ENCODE measurements at regions not wholly inside any gene's neighbourhood (a gene's known extent, or its start where the extent isn't known, plus 50 kb on each side); places are given as distances from the start of the nearest gene placed in this dataset.

DNA sequence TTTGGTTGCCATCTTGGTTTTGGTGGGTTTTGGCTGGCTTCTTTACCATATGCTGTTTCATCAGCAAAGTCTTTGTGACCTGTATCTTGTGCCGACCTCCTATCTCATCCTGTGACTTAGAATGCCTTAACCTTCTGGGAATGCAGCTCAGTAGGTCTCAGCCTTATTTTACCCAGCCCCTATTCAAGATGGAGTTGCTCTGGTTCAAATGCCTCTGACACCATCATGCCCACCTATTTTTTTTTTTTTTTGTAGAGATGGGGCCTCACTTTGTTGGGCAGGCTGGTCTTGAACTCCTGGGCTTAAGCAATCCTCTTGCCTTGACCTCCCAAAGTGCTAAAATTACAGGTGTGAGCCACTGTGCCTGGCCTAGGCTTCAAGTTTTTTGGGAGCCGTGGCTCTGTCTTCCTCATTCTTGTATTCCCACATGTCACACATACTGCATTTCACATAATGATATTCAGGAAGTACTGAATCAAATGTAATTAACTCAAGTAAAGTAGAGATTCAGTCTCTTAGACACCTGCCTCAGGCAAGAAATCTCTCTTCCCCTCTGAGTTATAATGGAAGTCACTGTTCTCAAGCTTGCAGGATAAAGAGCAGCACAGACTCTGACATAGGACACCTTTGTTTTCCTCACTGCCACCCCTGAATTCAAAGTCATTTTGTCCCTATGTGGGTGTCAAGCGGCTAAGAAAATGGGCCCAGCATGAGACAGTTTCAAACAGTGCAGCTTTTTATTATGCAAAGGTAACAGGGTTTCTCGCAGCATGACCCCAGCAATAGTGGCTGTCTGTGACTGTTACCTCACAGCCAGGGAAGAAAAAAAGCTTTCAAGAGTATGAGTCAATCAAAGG is 159.0 kb downstream of the PTPN11 start:
- TF ChIP-seq, protein P1, sequence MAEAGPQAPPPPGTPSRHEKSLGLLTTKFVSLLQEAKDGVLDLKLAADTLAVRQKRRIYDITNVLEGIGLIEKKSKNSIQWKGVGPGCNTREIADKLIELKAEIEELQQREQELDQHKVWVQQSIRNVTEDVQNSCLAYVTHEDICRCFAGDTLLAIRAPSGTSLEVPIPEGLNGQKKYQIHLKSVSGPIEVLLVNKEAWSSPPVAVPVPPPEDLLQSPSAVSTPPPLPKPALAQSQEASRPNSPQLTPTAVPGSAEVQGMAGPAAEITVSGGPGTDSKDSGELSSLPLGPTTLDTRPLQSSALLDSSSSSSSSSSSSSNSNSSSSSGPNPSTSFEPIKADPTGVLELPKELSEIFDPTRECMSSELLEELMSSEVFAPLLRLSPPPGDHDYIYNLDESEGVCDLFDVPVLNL (CRISPR knock-in tag; IDR thresholded peaks at IDR 0.05; ENCODE audit: borderline replicate concordance, low read depth), result no peak
- TF ChIP-seq ZNF232 (CRISPR knock-in tag; IDR thresholded peaks at IDR 0.05), result peak; percentile 32; the same call in 1 of the 2 replicates
- TF ChIP-seq, protein P2, sequence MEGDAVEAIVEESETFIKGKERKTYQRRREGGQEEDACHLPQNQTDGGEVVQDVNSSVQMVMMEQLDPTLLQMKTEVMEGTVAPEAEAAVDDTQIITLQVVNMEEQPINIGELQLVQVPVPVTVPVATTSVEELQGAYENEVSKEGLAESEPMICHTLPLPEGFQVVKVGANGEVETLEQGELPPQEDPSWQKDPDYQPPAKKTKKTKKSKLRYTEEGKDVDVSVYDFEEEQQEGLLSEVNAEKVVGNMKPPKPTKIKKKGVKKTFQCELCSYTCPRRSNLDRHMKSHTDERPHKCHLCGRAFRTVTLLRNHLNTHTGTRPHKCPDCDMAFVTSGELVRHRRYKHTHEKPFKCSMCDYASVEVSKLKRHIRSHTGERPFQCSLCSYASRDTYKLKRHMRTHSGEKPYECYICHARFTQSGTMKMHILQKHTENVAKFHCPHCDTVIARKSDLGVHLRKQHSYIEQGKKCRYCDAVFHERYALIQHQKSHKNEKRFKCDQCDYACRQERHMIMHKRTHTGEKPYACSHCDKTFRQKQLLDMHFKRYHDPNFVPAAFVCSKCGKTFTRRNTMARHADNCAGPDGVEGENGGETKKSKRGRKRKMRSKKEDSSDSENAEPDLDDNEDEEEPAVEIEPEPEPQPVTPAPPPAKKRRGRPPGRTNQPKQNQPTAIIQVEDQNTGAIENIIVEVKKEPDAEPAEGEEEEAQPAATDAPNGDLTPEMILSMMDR (IDR thresholded peaks at IDR 0.05), result no peak
- no peak for TF ChIP-seq FOXJ3 (CRISPR knock-in tag; IDR thresholded peaks at IDR 0.05; ENCODE audit: borderline replicate concordance)
- TF ChIP-seq, protein P3, sequence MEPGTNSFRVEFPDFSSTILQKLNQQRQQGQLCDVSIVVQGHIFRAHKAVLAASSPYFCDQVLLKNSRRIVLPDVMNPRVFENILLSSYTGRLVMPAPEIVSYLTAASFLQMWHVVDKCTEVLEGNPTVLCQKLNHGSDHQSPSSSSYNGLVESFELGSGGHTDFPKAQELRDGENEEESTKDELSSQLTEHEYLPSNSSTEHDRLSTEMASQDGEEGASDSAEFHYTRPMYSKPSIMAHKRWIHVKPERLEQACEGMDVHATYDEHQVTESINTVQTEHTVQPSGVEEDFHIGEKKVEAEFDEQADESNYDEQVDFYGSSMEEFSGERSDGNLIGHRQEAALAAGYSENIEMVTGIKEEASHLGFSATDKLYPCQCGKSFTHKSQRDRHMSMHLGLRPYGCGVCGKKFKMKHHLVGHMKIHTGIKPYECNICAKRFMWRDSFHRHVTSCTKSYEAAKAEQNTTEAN (CRISPR knock-in tag; IDR thresholded peaks at IDR 0.05), result no peak
- no peak for TF ChIP-seq TEAD4 (CRISPR knock-in tag; IDR thresholded peaks at IDR 0.05)
- TF ChIP-seq NR2C2 (CRISPR knock-in tag; IDR thresholded peaks at IDR 0.05), result no peak
- no peak for TF ChIP-seq ESRRA (CRISPR knock-in tag; IDR thresholded peaks at IDR 0.05; ENCODE audit: borderline replicate concordance)
- TF ChIP-seq NR3C1 (CRISPR knock-in tag; conservative IDR thresholded peaks at IDR 0.05; ENCODE audit: low read depth), result no peak
